T-cell (primary cell): ENCODE measurements at regions not wholly inside any gene's neighbourhood (a gene's known extent, or its start where the extent isn't known, plus 50 kb on each side); places are given as distances from the start of the nearest gene placed in this dataset.

Experiments used
- ATAC-seq, 4 experiments: fragments of 200-7000 bp in 3 of 4; fragments of 150-1000 bp in 1 of 4; cut with Tn5 transposase; replicated peaks in 1 of 4; 1 replicate in 3 of 4; 2 replicates in 1 of 4; pipeline ENCODE4 v1.10.0; 2021; ENCODE audit warnings: moderate library complexity in 3 of 4, mild to moderate bottlenecking in 2 of 4, moderate number of reproducible peaks in 1 of 4
- CTCF ChIA-PET, 2 donors: fragments of 300-600 bp; sonication (Branson Sonifier 250); formaldehyde crosslinking; loops; one replicate each; lab custom pipeline; 2022; ENCODE audit warnings: antibody characterized with exemption in 2 of 2; lab: Charles Lee
- POLR2A ChIA-PET, 2 donors: fragments of 300-600 bp; sonication (Branson Sonifier 250); formaldehyde crosslinking; loops; one replicate each; lab custom pipeline; 2022; ENCODE audit warnings: antibody characterized with exemption in 2 of 2; lab: Charles Lee
- DNase-seq, 35 experiments: peaks; one replicate each; pipeline versions ENCODE4 v3.0.0 to v3.0.0-alpha.2; 2013 to 2023
- H3K27ac ChIP-seq: one replicate; pipeline ENCODE4 v1.5.1; 2013; ENCODE audit warnings: low read length
- H3K27me3 ChIP-seq, 2 experiments: replicated peaks in 1 of 2; 1 replicate in 1 of 2; 2 replicates in 1 of 2; pipeline versions ENCODE4 v1.6.1 to v1.7.0; 2013; ENCODE audit warnings: low read length in 1 of 2, mixed read lengths in 1 of 2; ENCODE audit not compliant: control insufficient read depth in 2 of 2, insufficient read depth in 2 of 2; ENCODE audit errors: extremely low read depth in 1 of 2
- H3K36me3 ChIP-seq, 2 donors: 1 replicate in 1 of 2; 2 replicates in 1 of 2; pipeline versions ENCODE4 v1.6.1 to v1.7.0; 2013; ENCODE audit warnings: low read length in 1 of 2; ENCODE audit not compliant: control insufficient read depth in 2 of 2, insufficient read depth in 1 of 2; ENCODE audit errors: extremely low read depth in 1 of 2
- H3K4me1 ChIP-seq, 2 experiments: 1 replicate in 1 of 2; 2 replicates in 1 of 2; pipeline versions ENCODE4 v1.6.1 to v1.7.0; 2013; ENCODE audit warnings: low read length in 2 of 2, mixed read lengths in 1 of 2; ENCODE audit not compliant: insufficient read depth in 2 of 2, control insufficient read depth in 1 of 2; ENCODE audit errors: extremely low read depth in 1 of 2
- H3K4me3 ChIP-seq, 2 donors: 1 replicate in 1 of 2; 2 replicates in 1 of 2; pipeline versions ENCODE4 v1.5.1 to v1.7.0; 2013; ENCODE audit warnings: mild to moderate bottlenecking in 2 of 2, low read length in 1 of 2, moderate library complexity in 1 of 2; ENCODE audit not compliant: control insufficient read depth in 1 of 2; ENCODE audit errors: extremely low read depth in 1 of 2
- H3K9me3 ChIP-seq: 2 replicates; pipeline ENCODE4 v1.7.0; 2013
- H3K27ac Mint-ChIP-seq, 2 donors: one replicate each; pipeline ENCODE4 v1.8.0; 2020 to 2021; ENCODE audit warnings: mild to moderate bottlenecking in 2 of 2, mixed read lengths in 2 of 2
- H3K27me3 Mint-ChIP-seq, 2 donors: one replicate each; pipeline ENCODE4 v1.8.0; 2021 to 2022; ENCODE audit warnings: mixed read lengths in 2 of 2
- H3K36me3 Mint-ChIP-seq: one replicate; pipeline ENCODE4 v1.8.0; 2021; ENCODE audit warnings: mixed read lengths
- H3K4me1 Mint-ChIP-seq, 3 donors: one replicate each; pipeline ENCODE4 v1.8.0; 2020 to 2022; ENCODE audit warnings: mixed read lengths in 3 of 3, mild to moderate bottlenecking in 1 of 3
- H3K4me3 Mint-ChIP-seq, 3 donors: one replicate each; pipeline ENCODE4 v1.8.0; 2020 to 2022; ENCODE audit warnings: mild to moderate bottlenecking in 3 of 3, mixed read lengths in 3 of 3, moderate library complexity in 3 of 3
- H3K9me3 Mint-ChIP-seq, 3 donors: one replicate each; pipeline ENCODE4 v1.8.0; 2020 to 2022; ENCODE audit warnings: mixed read lengths in 3 of 3
- whole genome bisulfite sequencing: methylation state at CpG from one replicate; pipeline ENCODE4 v1.1.5; 2013; ENCODE audit warnings: missing lambda C conversion rate; ENCODE audit not compliant: insufficient coverage; 5-methylcytosine and 5-hydroxymethylcytosine counted together

DNA sequence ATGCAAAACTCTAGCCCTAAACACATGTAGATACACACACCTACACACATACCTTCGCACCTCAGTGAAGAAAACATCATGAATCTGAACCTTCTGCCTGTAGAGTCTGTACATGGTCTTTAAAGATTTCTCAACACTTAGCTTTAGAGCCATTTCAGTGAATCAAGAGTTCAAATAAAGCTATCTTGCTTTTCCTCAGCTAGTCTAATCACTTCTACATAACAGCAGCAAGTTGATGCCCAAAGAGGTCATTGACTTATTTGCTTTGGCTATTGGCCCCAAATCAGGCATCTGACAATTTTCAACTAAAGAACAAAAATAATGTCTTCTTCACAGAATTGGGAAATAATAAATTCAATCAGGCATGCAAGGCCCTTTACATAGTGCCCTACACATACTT is 127.9 kb upstream of the SGCD start:
- POLR2A ChIA-PET = no interaction called here

DNA sequence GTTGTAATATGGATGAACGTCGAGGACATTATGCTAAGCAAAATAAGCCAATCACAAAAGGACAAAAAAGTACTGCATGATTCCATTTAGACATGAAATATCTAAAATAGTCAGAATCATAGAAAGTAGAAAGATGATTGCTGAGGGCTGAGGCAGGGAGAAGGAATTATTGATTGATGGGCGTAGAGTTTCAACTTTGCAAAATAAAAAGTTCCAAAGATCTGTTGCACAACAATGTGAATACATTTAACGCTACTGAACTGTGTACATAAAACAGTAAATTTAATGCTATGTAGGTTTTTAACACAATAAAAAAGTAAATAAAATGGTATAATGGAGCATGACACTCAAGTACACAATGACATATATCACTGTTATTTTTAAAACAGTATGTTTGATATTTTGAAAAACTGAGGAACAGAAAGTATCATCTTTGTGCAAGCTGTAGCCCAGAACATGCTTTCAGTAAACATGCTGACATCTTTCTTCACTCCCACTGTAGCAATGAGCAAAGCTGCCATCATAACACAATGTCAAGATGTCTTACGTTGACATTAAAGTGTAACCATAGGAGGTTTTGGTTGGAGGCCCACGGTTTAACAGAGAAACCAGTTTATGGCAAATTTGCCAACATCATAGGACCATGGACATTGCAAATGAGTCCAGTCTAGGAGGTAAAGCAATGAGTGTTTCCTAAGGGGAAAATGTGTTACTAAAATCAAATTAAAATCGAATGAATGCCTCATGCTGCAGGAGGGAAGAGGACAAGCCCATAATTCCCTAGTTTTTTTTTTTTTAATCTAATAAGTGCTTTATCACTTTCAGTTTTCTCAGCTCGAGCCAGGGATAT is 125.8 kb upstream of the SGCD start:
- H3K4me3 ChIP-seq = no peak overlapping the region
- H3K9me3 ChIP-seq = no peaks in the 10 kb centered on the region
- Mint-ChIP-seq H3K9me3 (peaks cover 0 to 3% (median 0%) of the 10 kb centered on the region in 3 donors), H3K27me3 (peaks cover 0 to 2% of the 10 kb centered on the region in 2 donors), H3K4me3 (no peak overlapping the region), H3K27ac (no peak overlapping the region), H3K4me1 (no peaks in the 10 kb centered on the region), H3K36me3 (no peaks in the 10 kb centered on the region)
- WGBS = 59% methylated on average over 2 of the region's 8 CpGs
- ChIA-PET CTCF (no interaction called here), POLR2A (no interaction called here)
- no peak for DNase-seq
- H3K27ac ChIP-seq = no peak overlapping the region
- no peak for ATAC-seq
- no peaks in the 10 kb centered on the region for H3K4me1 ChIP-seq
- H3K27me3 ChIP-seq = no peaks in the 10 kb centered on the region
- no peaks in the 10 kb centered on the region for H3K36me3 ChIP-seq

More for the DNA sequence above, 127.9 kb upstream of the SGCD start:
- peaks cover 0 to 2% of the 10 kb centered on the region in 2 donors for H3K27me3 Mint-ChIP-seq
- DNase-seq (no peak), ATAC-seq (no peak)
- CTCF ChIA-PET = no interaction called here
- no peaks in the 10 kb centered on the region for H3K36me3 ChIP-seq
- H3K4me1 Mint-ChIP-seq = no peaks in the 10 kb centered on the region
- H3K9me3 Mint-ChIP-seq = peaks cover 0 to 3% (median 0%) of the 10 kb centered on the region in 3 donors
- no CpG with 5 or more reads among the region's 1 CpG for WGBS
- no peak overlapping the region for H3K27ac Mint-ChIP-seq
- H3K27ac ChIP-seq = no peak overlapping the region
- H3K4me3 Mint-ChIP-seq = no peak overlapping the region
- no peaks in the 10 kb centered on the region for H3K4me1 ChIP-seq
- H3K27me3 ChIP-seq = no peaks in the 10 kb centered on the region
- no peaks in the 10 kb centered on the region for H3K9me3 ChIP-seq
- H3K4me3 ChIP-seq = no peak overlapping the region
- H3K36me3 Mint-ChIP-seq = no peaks in the 10 kb centered on the region

DNA sequence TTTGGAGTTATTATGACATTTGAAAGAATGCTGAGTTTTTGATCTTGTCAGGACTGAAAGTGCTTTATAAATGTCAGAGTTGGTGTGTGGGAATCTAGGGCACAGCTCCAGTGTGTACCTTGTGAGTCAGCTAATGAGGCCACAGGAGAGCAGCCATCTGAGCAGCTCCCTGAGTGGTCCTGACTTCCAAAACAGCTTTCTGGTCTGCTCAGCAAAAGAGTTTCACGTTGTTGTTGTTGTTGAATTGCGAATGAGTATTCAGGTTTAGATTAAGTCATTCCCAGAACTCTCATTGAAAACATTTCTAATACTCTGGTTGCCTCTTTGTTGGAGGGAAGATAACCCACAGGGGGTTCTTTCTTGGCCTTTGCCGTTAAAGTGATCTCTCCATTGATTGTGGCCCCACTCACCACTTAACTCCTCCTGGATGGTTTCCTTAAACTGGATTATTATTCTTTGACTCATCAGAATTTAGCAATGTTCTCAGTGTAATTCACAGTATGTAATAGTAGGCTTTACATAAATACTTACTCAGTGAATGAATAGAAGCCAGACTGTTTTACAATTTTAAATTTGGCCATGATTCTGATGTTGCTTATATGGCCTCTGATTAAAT is 125.1 kb upstream of the SGCD start:
- ChIA-PET POLR2A (no interaction called here), CTCF (no interaction called here)
- peaks cover 0 to 3% (median 0%) of the 10 kb centered on the region in 3 donors for H3K9me3 Mint-ChIP-seq
- H3K4me3 ChIP-seq = no peak overlapping the region
- ATAC-seq = no peak
- H3K9me3 ChIP-seq = no peaks in the 10 kb centered on the region
- no peaks in the 10 kb centered on the region for H3K4me1 Mint-ChIP-seq
- no peaks in the 10 kb centered on the region for H3K36me3 Mint-ChIP-seq
- H3K27me3 ChIP-seq = no peaks in the 10 kb centered on the region
- H3K27ac Mint-ChIP-seq = no peak overlapping the region
- no CpG with 5 or more reads among the region's 3 CpGs for WGBS
- H3K36me3 ChIP-seq = no peaks in the 10 kb centered on the region
- H3K4me3 Mint-ChIP-seq = no peak overlapping the region
- H3K27me3 Mint-ChIP-seq = peaks cover 0 to 2% of the 10 kb centered on the region in 2 donors
- no peak overlapping the region for H3K27ac ChIP-seq
- no peak for DNase-seq
- H3K4me1 ChIP-seq = no peaks in the 10 kb centered on the region

DNA sequence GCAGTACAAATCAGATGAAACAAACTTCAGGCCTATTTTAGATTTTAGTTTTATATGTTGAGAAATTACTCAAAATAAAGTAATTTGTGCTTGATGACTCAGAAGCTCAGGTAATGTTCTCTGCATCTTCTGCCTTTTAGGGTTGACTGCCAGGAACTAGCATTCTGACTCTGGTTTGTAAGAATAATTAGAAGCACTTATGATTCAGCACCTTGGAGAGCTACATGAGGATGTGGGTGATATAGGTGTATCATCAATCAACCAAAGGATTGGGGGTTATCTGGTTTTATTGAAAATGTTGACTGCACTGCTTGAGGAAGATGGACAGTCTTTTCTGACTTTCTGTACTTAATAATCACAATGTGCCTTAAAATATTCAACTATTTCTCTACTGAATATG is 118.7 kb upstream of the SGCD start:
- Mint-ChIP-seq H3K36me3 (no peaks in the 10 kb centered on the region), H3K4me1 (no peaks in the 10 kb centered on the region), H3K27me3 (no peaks in the 10 kb centered on the region), H3K9me3 (peaks cover 0 to 7% (median 0%) of the 10 kb centered on the region in 3 donors), H3K4me3 (no peak overlapping the region), H3K27ac (no peak overlapping the region)
- no peaks in the 10 kb centered on the region for H3K4me1 ChIP-seq
- H3K4me3 ChIP-seq = no peak overlapping the region
- H3K27ac ChIP-seq = no peak overlapping the region
- H3K27me3 ChIP-seq = peaks cover 0 to 12% of the 10 kb centered on the region in 2 experiments
- H3K36me3 ChIP-seq = no peaks in the 10 kb centered on the region
- CTCF ChIA-PET = no interaction called here
- ATAC-seq (no peak), DNase-seq (peak in 1 of 35 experiments; percentile 3)
- H3K9me3 ChIP-seq = no peaks in the 10 kb centered on the region
- POLR2A ChIA-PET = interaction anchor here in 1 of 2 donors (0.6 kb wide), 1 partner anchor 815 kb away, joined by 6 read pairs; no protein-coding TSS in a partner anchor

DNA sequence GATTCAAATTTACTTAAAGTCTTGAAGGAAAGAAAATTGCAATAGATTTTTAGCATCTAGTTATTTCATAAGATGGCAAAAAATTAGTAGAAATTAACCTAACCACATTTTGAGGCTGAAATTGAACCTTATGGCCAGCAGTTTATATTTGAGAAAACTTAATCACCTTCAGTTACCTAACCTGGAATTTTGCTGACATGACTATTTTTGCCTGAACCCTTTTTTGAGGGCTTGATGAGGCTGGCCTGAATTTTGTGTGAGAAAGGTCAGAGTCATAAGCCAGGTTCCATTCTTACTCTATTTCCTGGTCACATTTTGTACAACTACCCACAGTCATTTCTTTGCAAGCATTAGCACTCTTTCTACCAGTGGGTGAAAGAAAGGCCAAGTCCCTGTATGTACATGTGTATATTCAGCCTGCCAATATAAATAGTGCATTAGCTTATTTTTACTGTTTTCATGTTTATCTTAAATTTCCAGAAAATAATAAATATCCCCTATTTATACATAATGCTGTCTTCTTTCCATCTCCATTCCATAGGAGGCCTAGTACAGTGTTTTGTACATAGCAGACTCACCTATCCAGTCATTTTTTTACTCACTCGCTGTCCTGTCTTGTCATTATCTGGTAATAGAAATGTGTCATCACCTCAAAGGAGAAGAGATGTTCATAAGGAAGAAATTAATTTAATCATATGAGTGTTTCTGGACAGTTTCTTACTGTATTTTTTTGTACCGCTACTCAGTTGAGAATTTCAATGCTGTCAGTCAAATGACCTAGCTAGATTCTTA is 108.4 kb upstream of the SGCD start:
- Histone ChIP-seq H3K9me3 (no peaks in the 10 kb centered on the region), H3K27ac (no peak overlapping the region), H3K27me3 (no peaks in the 10 kb centered on the region), H3K4me1 (no peaks in the 10 kb centered on the region), H3K4me3 (no peak overlapping the region), H3K36me3 (no peaks in the 10 kb centered on the region)
- Mint-ChIP-seq H3K4me3 (no peak overlapping the region), H3K9me3 (peaks cover 0 to 6% (median 0%) of the 10 kb centered on the region in 3 donors), H3K27ac (no peak overlapping the region), H3K36me3 (no peaks in the 10 kb centered on the region), H3K4me1 (no peaks in the 10 kb centered on the region), H3K27me3 (peaks cover 0 to 3% of the 10 kb centered on the region in 2 donors)
- ChIA-PET POLR2A (no interaction called here), CTCF (no interaction called here)
- ATAC-seq (no peak), DNase-seq (no peak)
- no CpG with 5 or more reads among the region's 2 CpGs for WGBS

DNA sequence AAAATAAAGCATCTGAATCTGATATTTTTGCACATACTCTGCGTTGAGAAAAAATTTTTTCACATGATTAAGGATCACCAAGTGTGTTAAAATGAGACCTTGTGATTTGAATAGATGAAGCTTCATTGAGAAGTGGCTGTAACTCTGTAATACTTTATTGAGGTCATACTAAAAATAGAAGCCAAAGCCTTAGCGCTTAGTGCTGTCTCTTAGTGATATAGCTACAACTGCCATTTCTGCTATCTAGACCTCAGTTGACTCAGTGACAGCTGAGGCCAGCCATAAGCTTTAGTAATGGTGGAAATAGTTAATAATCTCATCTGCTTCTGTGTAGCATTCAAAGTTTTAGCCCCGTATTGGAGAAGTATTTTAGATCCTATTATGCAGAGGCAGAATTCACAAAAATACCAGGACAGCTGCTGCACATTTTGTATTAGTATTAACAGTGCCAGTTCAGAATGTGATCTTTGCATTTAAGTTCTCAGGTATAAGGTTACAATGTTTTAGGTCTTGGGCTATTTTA is 107.4 kb upstream of the SGCD start:
- Mint-ChIP-seq H3K4me3 (no peak overlapping the region), H3K9me3 (peaks cover 0 to 6% (median 0%) of the 10 kb centered on the region in 3 donors), H3K4me1 (no peaks in the 10 kb centered on the region), H3K27me3 (peaks cover 0 to 4% of the 10 kb centered on the region in 2 donors), H3K27ac (no peak overlapping the region), H3K36me3 (no peaks in the 10 kb centered on the region)
- DNase-seq (no peak), ATAC-seq (no peak)
- no peaks in the 10 kb centered on the region for H3K27me3 ChIP-seq
- no peaks in the 10 kb centered on the region for H3K4me1 ChIP-seq
- H3K36me3 ChIP-seq = no peaks in the 10 kb centered on the region
- POLR2A ChIA-PET = no interaction called here
- CTCF ChIA-PET = no interaction called here
- no peak overlapping the region for H3K4me3 ChIP-seq
- H3K9me3 ChIP-seq = no peaks in the 10 kb centered on the region
- no CpG with 5 or more reads among the region's 3 CpGs for WGBS
- H3K27ac ChIP-seq = no peak overlapping the region
